DND-41 (cell line): ENCODE measurements at regions not wholly inside any gene's neighbourhood (a gene's known extent, or its start where the extent isn't known, plus 50 kb on each side); places are given as distances from the start of the nearest gene placed in this dataset.

ENCODE experiments used
- ATAC-seq: fragments of 200-7000 bp; cut with Tn5 transposase; 3 replicates; pipeline ENCODE4 v1.9.1; 2021; ENCODE audit warnings: low read depth; ENCODE audit not compliant: insufficient read depth
- DNase-seq: peaks from one replicate; pipeline ENCODE4 v3.0.0-alpha.2; 2020
- H2AFZ ChIP-seq: 2 replicates; pipeline ENCODE4 v1.6.0; 2012; ENCODE audit warnings: low read depth, low read length
- H3K27ac ChIP-seq: 2 replicates; pipeline ENCODE4 v1.5.1; 2012; ENCODE audit warnings: low read length, inconsistent platforms
- H3K27me3 ChIP-seq: fragments of 200-600 bp; sonication (generic); 2 replicates; pipeline ENCODE4 v1.6.0; 2012; ENCODE audit warnings: low read length, mild to moderate bottlenecking, inconsistent platforms; ENCODE audit not compliant: insufficient read depth, poor library complexity
- H3K36me3 ChIP-seq: 2 replicates; pipeline ENCODE4 v1.5.1; 2012; ENCODE audit warnings: low read length, inconsistent platforms; ENCODE audit not compliant: insufficient read depth
- H3K4me1 ChIP-seq: 2 replicates; pipeline ENCODE4 v1.5.1; 2012; ENCODE audit warnings: mild to moderate bottlenecking, low read length; ENCODE audit not compliant: insufficient read depth
- H3K4me2 ChIP-seq: 2 replicates; pipeline ENCODE4 v1.6.0; 2012; ENCODE audit warnings: mild to moderate bottlenecking, moderate library complexity, low read length, inconsistent platforms; ENCODE audit not compliant: insufficient read depth
- H3K4me3 ChIP-seq, 2 experiments: fragments of 200-600 bp in 1 of 2; shearing (Covaris generic) in 1 of 2; 2 replicates each; pipeline ENCODE4 v1.5.1; 2012 to 2016; ENCODE audit warnings: inconsistent platforms in 2 of 2, low read length in 2 of 2, mild to moderate bottlenecking in 2 of 2, low read depth in 1 of 2, moderate library complexity in 1 of 2
- H3K79me2 ChIP-seq: 2 replicates; pipeline ENCODE4 v1.6.0; 2012; ENCODE audit warnings: low read length, inconsistent platforms; ENCODE audit not compliant: insufficient read depth
- H3K9ac ChIP-seq: 2 replicates; pipeline ENCODE4 v1.6.0; 2012; ENCODE audit warnings: low read depth, mild to moderate bottlenecking, inconsistent platforms, low read length, moderate library complexity
- H3K9me3 ChIP-seq: 2 replicates; pipeline ENCODE4 v1.5.1; 2012; ENCODE audit warnings: low read length, moderate library complexity, mild to moderate bottlenecking, inconsistent platforms; ENCODE audit not compliant: insufficient read depth, severe bottlenecking
- H4K20me1 ChIP-seq: 2 replicates; pipeline ENCODE4 v1.6.0; 2012; ENCODE audit warnings: low read length; ENCODE audit not compliant: insufficient read depth
- EZH2 ChIP-seq: IDR thresholded peaks from 3 replicates; pipeline ENCODE4 v1.6.1; 2012; ENCODE audit warnings: borderline replicate concordance, low read depth, mild to moderate bottlenecking, moderate library complexity, low read length, inconsistent platforms; ENCODE audit not compliant: severe bottlenecking
- TF ChIP-seq, protein P1 (sequence below): IDR thresholded peaks from 2 replicates; pipeline ENCODE4 v1.5.1; 2012; ENCODE audit warnings: borderline replicate concordance, low read length, moderate library complexity, mild to moderate bottlenecking; ENCODE audit not compliant: poor library complexity, severe bottlenecking; ENCODE audit errors: extremely low read depth

DNA sequence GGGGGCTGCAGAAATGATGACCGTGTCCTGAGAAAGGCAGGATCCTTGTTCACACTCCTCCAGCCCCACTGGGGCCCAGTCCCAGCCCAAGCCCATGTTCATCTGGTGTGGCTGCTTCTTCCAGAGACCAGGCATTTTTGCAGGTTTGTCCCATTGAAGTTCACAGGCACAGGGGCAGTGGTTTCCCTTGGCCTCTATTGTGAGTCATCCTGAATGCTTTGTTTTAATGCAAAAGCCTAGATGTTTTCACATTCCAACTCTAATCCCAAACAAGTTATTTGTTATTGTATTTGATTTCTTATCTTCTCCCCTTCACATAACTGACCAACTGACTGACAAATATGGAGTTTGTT is 426.4 kb upstream of the ID2 start:
- Histone ChIP-seq H4K20me1 (no peaks in the 10 kb centered on the region), H3K27ac (no peak overlapping the region), H2AFZ (no peak overlapping the region), H3K79me2 (no peaks in the 10 kb centered on the region), H3K27me3 (no peaks in the 10 kb centered on the region), H3K4me2 (no peak overlapping the region), H3K9me3 (peaks cover 8% of the 10 kb centered on the region), H3K4me1 (peaks cover 19% of the 10 kb centered on the region), H3K4me3 (no peak overlapping the region), H3K9ac (no peak overlapping the region), H3K36me3 (no peaks in the 10 kb centered on the region)
- ATAC-seq (no peak), DNase-seq (no peak)
- no peak for TF ChIP-seq EZH2

DNA sequence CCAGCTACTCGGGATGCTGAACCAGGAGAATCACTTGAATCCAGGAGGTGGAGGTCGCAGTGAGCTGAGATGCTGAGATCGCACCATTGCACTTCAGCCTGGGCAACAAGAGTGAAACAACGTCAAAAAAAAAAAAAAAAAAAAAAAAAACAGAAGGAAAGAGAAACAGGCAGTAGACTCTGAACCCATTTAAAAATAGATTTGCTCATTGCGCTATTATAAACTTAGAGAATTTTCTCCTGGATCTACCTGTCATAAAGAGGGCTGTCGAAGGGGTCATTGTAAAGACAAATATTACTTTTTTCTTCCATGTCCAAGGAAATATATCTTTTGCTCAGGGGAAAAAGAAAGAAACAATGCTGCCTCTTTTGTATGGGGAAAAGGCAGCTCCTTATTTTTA is 425.0 kb upstream of the ID2 start:
- Histone ChIP-seq H3K27me3 (no peaks in the 10 kb centered on the region), H3K79me2 (no peaks in the 10 kb centered on the region), H4K20me1 (no peaks in the 10 kb centered on the region), H3K4me3 (no peak overlapping the region), H3K9me3 (no peaks in the 10 kb centered on the region), H3K4me2 (no peak overlapping the region), H2AFZ (no peak overlapping the region), H3K27ac (no peak overlapping the region), H3K9ac (no peak overlapping the region), H3K36me3 (no peaks in the 10 kb centered on the region), H3K4me1 (peaks cover 19% of the 10 kb centered on the region)
- ATAC-seq (no peak), DNase-seq (no peak)
- TF ChIP-seq EZH2 = no peak
- TF ChIP-seq, protein P1, sequence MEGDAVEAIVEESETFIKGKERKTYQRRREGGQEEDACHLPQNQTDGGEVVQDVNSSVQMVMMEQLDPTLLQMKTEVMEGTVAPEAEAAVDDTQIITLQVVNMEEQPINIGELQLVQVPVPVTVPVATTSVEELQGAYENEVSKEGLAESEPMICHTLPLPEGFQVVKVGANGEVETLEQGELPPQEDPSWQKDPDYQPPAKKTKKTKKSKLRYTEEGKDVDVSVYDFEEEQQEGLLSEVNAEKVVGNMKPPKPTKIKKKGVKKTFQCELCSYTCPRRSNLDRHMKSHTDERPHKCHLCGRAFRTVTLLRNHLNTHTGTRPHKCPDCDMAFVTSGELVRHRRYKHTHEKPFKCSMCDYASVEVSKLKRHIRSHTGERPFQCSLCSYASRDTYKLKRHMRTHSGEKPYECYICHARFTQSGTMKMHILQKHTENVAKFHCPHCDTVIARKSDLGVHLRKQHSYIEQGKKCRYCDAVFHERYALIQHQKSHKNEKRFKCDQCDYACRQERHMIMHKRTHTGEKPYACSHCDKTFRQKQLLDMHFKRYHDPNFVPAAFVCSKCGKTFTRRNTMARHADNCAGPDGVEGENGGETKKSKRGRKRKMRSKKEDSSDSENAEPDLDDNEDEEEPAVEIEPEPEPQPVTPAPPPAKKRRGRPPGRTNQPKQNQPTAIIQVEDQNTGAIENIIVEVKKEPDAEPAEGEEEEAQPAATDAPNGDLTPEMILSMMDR = no peak

DNA sequence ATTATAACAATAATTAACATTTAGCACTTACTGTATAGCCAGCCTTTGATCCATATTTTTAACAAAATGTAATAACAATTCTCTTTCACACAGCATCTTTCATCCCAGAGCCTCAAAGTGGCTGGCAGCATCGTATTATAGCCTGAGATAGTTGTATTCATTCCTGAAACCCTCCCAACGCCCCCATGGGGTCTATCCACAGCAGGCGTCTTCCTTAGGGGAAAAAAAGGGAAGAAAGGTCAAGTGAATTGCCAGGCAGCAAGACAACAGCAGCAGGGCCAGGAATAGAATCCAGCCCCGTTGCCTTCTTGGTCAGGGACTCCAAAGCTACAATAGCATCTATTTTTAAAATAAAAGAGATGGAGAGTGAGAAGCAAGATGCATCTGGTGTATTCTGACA is 424.4 kb upstream of the ID2 start:
- Histone ChIP-seq H2AFZ (no peak overlapping the region), H3K4me2 (no peak overlapping the region), H3K27ac (no peak overlapping the region), H3K9ac (no peak overlapping the region), H3K4me1 (peaks cover 19% of the 10 kb centered on the region), H3K4me3 (no peak overlapping the region), H3K36me3 (no peaks in the 10 kb centered on the region), H3K79me2 (no peaks in the 10 kb centered on the region), H3K27me3 (no peaks in the 10 kb centered on the region), H3K9me3 (no peaks in the 10 kb centered on the region), H4K20me1 (no peaks in the 10 kb centered on the region)
- no peak for ATAC-seq
- DNase-seq = no peak
- no peak for TF ChIP-seq EZH2
- TF ChIP-seq, protein P1 = no peak

DNA sequence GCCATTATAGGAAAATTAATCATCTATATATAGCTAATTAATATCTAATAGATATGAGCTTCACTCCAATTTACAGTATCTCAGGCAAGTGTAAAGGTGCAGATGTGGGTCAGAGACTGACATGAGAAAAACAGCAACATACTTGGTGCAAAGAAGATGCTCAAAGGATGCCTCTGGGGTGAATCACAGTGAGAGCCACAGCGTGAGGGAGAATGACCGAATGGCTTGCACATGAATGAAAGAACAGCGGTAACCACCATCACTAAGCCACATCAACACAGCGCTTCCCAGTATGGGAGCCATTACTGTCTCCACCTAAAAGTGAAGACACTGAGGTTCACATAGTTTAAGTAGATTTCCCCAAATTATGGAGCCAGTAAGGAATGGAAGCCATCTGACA is 423.4 kb upstream of the ID2 start:
- DNase-seq (no peak), ATAC-seq (no peak)
- Histone ChIP-seq H3K4me1 (peaks cover 28% of the 10 kb centered on the region), H3K4me2 (no peak overlapping the region), H4K20me1 (no peaks in the 10 kb centered on the region), H3K27me3 (no peaks in the 10 kb centered on the region), H3K4me3 (no peak overlapping the region), H3K9me3 (no peaks in the 10 kb centered on the region), H3K36me3 (no peaks in the 10 kb centered on the region), H3K79me2 (no peaks in the 10 kb centered on the region), H2AFZ (no peak overlapping the region), H3K27ac (no peak overlapping the region), H3K9ac (no peak overlapping the region)
- no peak for TF ChIP-seq EZH2
- TF ChIP-seq, protein P1 = no peak
